ENCODE measurements at regions not wholly inside any gene's neighbourhood (a gene's known extent, or its start where the extent isn't known, plus 50 kb on each side); places are given as distances from the start of the nearest gene placed in this dataset.
"Not testable (repeated sequence)": the region's sequence is repeated elsewhere in the genome, so short reads cannot be mapped to it uniquely, and the experiment has no call there.

GRCh38 chr2:87329529-87329928 is 307.9 kb upstream of the PLGLB1 start:
- not testable (repeated sequence) for TF ChIP-seq CTCF (conservative IDR thresholded peaks at IDR 0.05; ENCODE audit: low read depth, low read length); EZH2 (IDR thresholded peaks at IDR 0.05; ENCODE audit: low read length, unreplicated experiment); EZH2phosphoT487 (IDR thresholded peaks at IDR 0.05; ENCODE audit: borderline replicate concordance, low read length)

Data from PC-3 (cell line).